GM12878 (cell line): ENCODE measurements at regions not wholly inside any gene's neighbourhood (a gene's known extent, or its start where the extent isn't known, plus 50 kb on each side); places are given as distances from the start of the nearest gene placed in this dataset.
A peak's percentile ranks its signal among the peaks of the same experiment; 100 is the strongest.

Experiments used
- ATF7 ChIP-seq: fragments of 450-650 bp; IDR thresholded peaks from 2 replicates; pipeline ENCODE4 v1.6.1; 2016; ENCODE audit warnings: low read depth, mild to moderate bottlenecking
- CBFB ChIP-seq: IDR thresholded peaks from 2 replicates; pipeline ENCODE4 v1.6.1; 2016; ENCODE audit warnings: antibody characterized with exemption, low read depth
- CEBPB ChIP-seq, 2 experiments: fragments of 150-350 bp in 1 of 2; IDR thresholded peaks; 2 replicates each; pipeline ENCODE4 v1.6.1; 2012 to 2014; ENCODE audit warnings: low read depth in 2 of 2, low read length in 2 of 2, borderline replicate concordance in 1 of 2, inconsistent platforms in 1 of 2
- EP300 ChIP-seq, 2 experiments: fragments of 150-350 bp in 1 of 2; IDR thresholded peaks; 2 replicates each; pipeline ENCODE4 v1.6.1; 2011 to 2012; ENCODE audit warnings: low read depth in 2 of 2, low read length in 2 of 2, borderline replicate concordance in 1 of 2, improper control_type of control experiment in 1 of 2, inconsistent platforms in 1 of 2; ENCODE audit not compliant: control insufficient read depth in 1 of 2
- ETV6 ChIP-seq, 2 experiments: fragments of 450-650 bp in 1 of 2; IDR thresholded peaks in 1 of 2; conservative IDR thresholded peaks in 1 of 2; 2 replicates each; pipeline ENCODE4 v1.6.1; 2014; ENCODE audit warnings: antibody characterized with exemption in 1 of 2, borderline replicate concordance in 1 of 2, low read depth in 1 of 2, mild to moderate bottlenecking in 1 of 2, moderate library complexity in 1 of 2
- IKZF2 ChIP-seq, 2 experiments: fragments of 450-650 bp; IDR thresholded peaks; 2 replicates each; pipeline ENCODE4 v1.6.1; 2017; ENCODE audit warnings: mild to moderate bottlenecking in 2 of 2, moderate library complexity in 2 of 2
- MEF2B ChIP-seq: fragments of 450-650 bp; IDR thresholded peaks from 2 replicates; pipeline ENCODE4 v1.6.1; 2018; ENCODE audit warnings: mild to moderate bottlenecking, moderate library complexity; ENCODE audit not compliant: partially characterized antibody, poor library complexity, severe bottlenecking
- NBN ChIP-seq: fragments of 450-650 bp; IDR thresholded peaks from 2 replicates; pipeline ENCODE4 v1.6.1; 2016
- NFYB ChIP-seq: IDR thresholded peaks from 2 replicates; pipeline ENCODE4 v1.6.1; 2011; ENCODE audit warnings: low read depth, mild to moderate bottlenecking, low read length, improper control_type of control experiment, moderate library complexity; ENCODE audit not compliant: insufficient read depth
- NR2C1 ChIP-seq: fragments of 450-650 bp; IDR thresholded peaks from 2 replicates; pipeline ENCODE4 v1.6.1; 2017; ENCODE audit warnings: antibody characterized with exemption, mild to moderate bottlenecking, moderate library complexity
- PBX3 ChIP-seq: IDR thresholded peaks from 2 replicates; pipeline ENCODE4 v1.6.1; 2011; ENCODE audit warnings: mild to moderate bottlenecking, low read depth, low read length, moderate library complexity; ENCODE audit not compliant: insufficient replicate concordance
- REST ChIP-seq: IDR thresholded peaks from 2 replicates; pipeline ENCODE4 v1.6.1; 2012; ENCODE audit warnings: mild to moderate bottlenecking, low read depth, low read length
- SPI1 ChIP-seq: IDR thresholded peaks from 2 replicates; pipeline ENCODE4 v1.6.1; 2011; ENCODE audit warnings: low read depth, mild to moderate bottlenecking, low read length, moderate library complexity, borderline replicate concordance; ENCODE audit not compliant: insufficient read depth
- SREBF2 ChIP-seq: IDR thresholded peaks from 2 replicates; pipeline ENCODE4 v1.6.1; 2012; ENCODE audit warnings: mild to moderate bottlenecking, low read length
- SRF ChIP-seq, 2 experiments: IDR thresholded peaks; 2 replicates each; pipeline ENCODE4 v1.6.1; 2011; ENCODE audit warnings: low read depth in 2 of 2, low read length in 2 of 2, mild to moderate bottlenecking in 1 of 2, moderate library complexity in 1 of 2
- USF2 ChIP-seq: IDR thresholded peaks from 2 replicates; pipeline ENCODE4 v1.6.1; 2011; ENCODE audit warnings: low read depth, low read length, improper control_type of control experiment, borderline replicate concordance
- WRNIP1 ChIP-seq: IDR thresholded peaks from 2 replicates; pipeline ENCODE4 v1.6.1; 2011; ENCODE audit warnings: low read depth, low read length, improper control_type of control experiment, borderline replicate concordance

GRCh38 chr21:25396135-25396711, 211.1 kb downstream of the MRPL39 start (continued):
- no peak for TF ChIP-seq USF2
- TF ChIP-seq SREBF2 = no peak
- peak; percentile 87 for TF ChIP-seq NBN
- TF ChIP-seq MEF2B = peak; percentile 60
- TF ChIP-seq SRF (IDR thresholded peaks at IDR 0.05; ENCODE audit: low read depth in 2 of 2, low read length in 2 of 2) = peak in 1 of 2 experiments; percentile 24; a peak in 1 of 4 replicates
- no peak for TF ChIP-seq REST
- 0 out of 4 replicates have a peak, but pooled peaks of 1 of the 2 experiments have one; percentile 40 for TF ChIP-seq CEBPB (IDR thresholded peaks at IDR 0.05; ENCODE audit: borderline replicate concordance in 1 of 2, low read depth in 2 of 2, low read length in 2 of 2)
- peak; percentile 76 for TF ChIP-seq ATF7
- TF ChIP-seq WRNIP1 = no peak
- TF ChIP-seq EP300 (IDR thresholded peaks at IDR 0.05; ENCODE audit: borderline replicate concordance in 1 of 2, control insufficient read depth in 1 of 2, low read depth in 2 of 2, low read length in 2 of 2) = peak; percentile 61 to 79
- peak; percentile 76 for TF ChIP-seq CBFB
- peak in 1 of 2 experiments; percentile 90; a peak in 2 of 4 replicates for TF ChIP-seq ETV6 (conservative IDR thresholded peaks at IDR 0.05 in 1 of 2, IDR thresholded peaks at IDR 0.05 in 1 of 2; ENCODE audit: borderline replicate concordance in 1 of 2, low read depth in 1 of 2)
- TF ChIP-seq SPI1 = peak; percentile 17; the same call in 1 of the 2 replicates
- TF ChIP-seq IKZF2 (IDR thresholded peaks at IDR 0.05) = peak; percentile 92 to 94
- 0 out of 2 replicates have a peak, but pooled peaks have one; percentile 7 for TF ChIP-seq NFYB
- TF ChIP-seq PBX3 = peak; percentile 14
- TF ChIP-seq NR2C1 = no peak
